ENCODE measurements at regions not wholly inside any gene's neighbourhood (a gene's known extent, or its start where the extent isn't known, plus 50 kb on each side); places are given as distances from the start of the nearest gene placed in this dataset.
A peak's percentile ranks its signal among the peaks of the same experiment; 100 is the strongest.

- H3K4me3 ChIP-seq (ENCODE audit: low read depth, low read length): no peak overlapping the region
- DNase-seq (ENCODE audit: low read depth): no peak
- TF ChIP-seq, protein P1, sequence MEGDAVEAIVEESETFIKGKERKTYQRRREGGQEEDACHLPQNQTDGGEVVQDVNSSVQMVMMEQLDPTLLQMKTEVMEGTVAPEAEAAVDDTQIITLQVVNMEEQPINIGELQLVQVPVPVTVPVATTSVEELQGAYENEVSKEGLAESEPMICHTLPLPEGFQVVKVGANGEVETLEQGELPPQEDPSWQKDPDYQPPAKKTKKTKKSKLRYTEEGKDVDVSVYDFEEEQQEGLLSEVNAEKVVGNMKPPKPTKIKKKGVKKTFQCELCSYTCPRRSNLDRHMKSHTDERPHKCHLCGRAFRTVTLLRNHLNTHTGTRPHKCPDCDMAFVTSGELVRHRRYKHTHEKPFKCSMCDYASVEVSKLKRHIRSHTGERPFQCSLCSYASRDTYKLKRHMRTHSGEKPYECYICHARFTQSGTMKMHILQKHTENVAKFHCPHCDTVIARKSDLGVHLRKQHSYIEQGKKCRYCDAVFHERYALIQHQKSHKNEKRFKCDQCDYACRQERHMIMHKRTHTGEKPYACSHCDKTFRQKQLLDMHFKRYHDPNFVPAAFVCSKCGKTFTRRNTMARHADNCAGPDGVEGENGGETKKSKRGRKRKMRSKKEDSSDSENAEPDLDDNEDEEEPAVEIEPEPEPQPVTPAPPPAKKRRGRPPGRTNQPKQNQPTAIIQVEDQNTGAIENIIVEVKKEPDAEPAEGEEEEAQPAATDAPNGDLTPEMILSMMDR (IDR thresholded peaks at IDR 0.05; ENCODE audit: insufficient read depth, low read depth, low read length): no peak
Measured at GRCh38 chr1:228976316-228976715, 241.0 kb downstream of the RHOU start.

DNA sequence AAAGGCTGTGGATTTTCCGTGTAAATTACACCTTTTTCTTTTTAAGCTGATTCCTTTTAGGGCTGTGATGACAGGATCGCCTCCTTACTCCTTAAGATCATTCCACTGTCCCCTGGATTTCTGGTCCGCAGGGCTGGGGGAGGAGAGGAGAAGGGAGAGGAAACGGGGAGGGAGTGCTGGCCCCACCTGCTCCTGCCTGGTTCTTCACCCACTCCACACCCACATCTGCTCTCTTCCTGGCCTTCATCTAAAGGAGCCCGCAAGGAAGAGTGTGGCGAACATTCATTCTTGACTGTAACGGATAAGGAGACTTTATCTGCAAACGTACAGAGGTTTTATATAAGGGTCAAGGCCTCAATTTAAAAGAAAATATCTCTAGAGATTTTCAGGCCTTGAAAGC is 242.0 kb downstream of the RHOU start:
- no peak for DNase-seq (ENCODE audit: low read depth)
- TF ChIP-seq, protein P1 (IDR thresholded peaks at IDR 0.05; ENCODE audit: insufficient read depth, low read depth, low read length): no peak
- no peak overlapping the region for H3K4me3 ChIP-seq (ENCODE audit: low read depth, low read length)

GRCh38 chr1:228977741-228978140 is 242.5 kb downstream of the RHOU start:
- no peak overlapping the region for H3K4me3 ChIP-seq (ENCODE audit: low read depth, low read length)
- TF ChIP-seq, protein P1 (IDR thresholded peaks at IDR 0.05; ENCODE audit: insufficient read depth, low read depth, low read length): no peak
- no peak for DNase-seq (ENCODE audit: low read depth)

- no peak overlapping the region for H3K4me3 ChIP-seq (ENCODE audit: low read depth, low read length)
- TF ChIP-seq, protein P1 (IDR thresholded peaks at IDR 0.05; ENCODE audit: insufficient read depth, low read depth, low read length): no peak
- peak; percentile 54 for DNase-seq (ENCODE audit: low read depth)
Measured at GRCh38 chr1:228978484-228979324, 243.4 kb downstream of the RHOU start.

GRCh38 chr1:228979325-228979699 is 244.0 kb downstream of the RHOU start:
- TF ChIP-seq, protein P1 (IDR thresholded peaks at IDR 0.05; ENCODE audit: insufficient read depth, low read depth, low read length): no peak
- no peak overlapping the region for H3K4me3 ChIP-seq (ENCODE audit: low read depth, low read length)
- no peak for DNase-seq (ENCODE audit: low read depth)

DNA sequence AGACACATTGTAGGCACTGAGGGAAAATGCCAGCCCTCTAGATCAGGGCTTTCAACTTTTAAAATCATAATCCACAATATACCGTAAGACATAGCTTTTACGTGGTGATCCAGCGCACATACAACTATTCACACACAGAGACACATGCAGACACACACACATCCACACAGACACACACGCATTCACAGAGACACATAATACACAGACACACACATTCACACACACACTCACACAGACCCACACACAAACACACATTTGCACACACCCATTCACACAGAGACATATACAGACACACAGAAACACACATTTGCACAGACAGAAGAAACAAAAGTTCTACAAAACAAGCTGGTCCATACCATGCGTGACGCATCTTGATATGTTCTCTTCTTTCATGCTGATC is 244.5 kb downstream of the RHOU start:
- DNase-seq (ENCODE audit: low read depth): no peak
- H3K4me3 ChIP-seq (ENCODE audit: low read depth, low read length): no peak overlapping the region
- TF ChIP-seq, protein P1 (IDR thresholded peaks at IDR 0.05; ENCODE audit: insufficient read depth, low read depth, low read length): no peak
